Panc1 (cell line): ENCODE measurements at regions not wholly inside any gene's neighbourhood (a gene's known extent, or its start where the extent isn't known, plus 50 kb on each side); places are given as distances from the start of the nearest gene placed in this dataset.

ENCODE experiments used
- CTCF ChIP-seq: fragments of 450-650 bp; IDR thresholded peaks from 2 replicates; pipeline ENCODE4 v1.5.1; 2017; ENCODE audit warnings: mild to moderate bottlenecking
- POLR2AphosphoS5 ChIP-seq: IDR thresholded peaks from 2 replicates; pipeline ENCODE4 v1.6.1; 2012; ENCODE audit warnings: mild to moderate bottlenecking, low read depth, low read length, moderate library complexity
- TCF7L2 ChIP-seq: IDR thresholded peaks from 2 replicates; pipeline ENCODE4 v1.6.1; 2011; ENCODE audit warnings: mild to moderate bottlenecking, low read depth, low read length, inconsistent platforms
- TF ChIP-seq, protein P1 (sequence below), 2 experiments: IDR thresholded peaks; 2 replicates each; pipeline ENCODE4 v1.6.1; 2011 to 2012; ENCODE audit warnings: low read depth in 2 of 2, control low read depth in 1 of 2, low read length in 1 of 2, mild to moderate bottlenecking in 1 of 2, moderate library complexity in 1 of 2; ENCODE audit not compliant: insufficient read depth in 1 of 2

DNA sequence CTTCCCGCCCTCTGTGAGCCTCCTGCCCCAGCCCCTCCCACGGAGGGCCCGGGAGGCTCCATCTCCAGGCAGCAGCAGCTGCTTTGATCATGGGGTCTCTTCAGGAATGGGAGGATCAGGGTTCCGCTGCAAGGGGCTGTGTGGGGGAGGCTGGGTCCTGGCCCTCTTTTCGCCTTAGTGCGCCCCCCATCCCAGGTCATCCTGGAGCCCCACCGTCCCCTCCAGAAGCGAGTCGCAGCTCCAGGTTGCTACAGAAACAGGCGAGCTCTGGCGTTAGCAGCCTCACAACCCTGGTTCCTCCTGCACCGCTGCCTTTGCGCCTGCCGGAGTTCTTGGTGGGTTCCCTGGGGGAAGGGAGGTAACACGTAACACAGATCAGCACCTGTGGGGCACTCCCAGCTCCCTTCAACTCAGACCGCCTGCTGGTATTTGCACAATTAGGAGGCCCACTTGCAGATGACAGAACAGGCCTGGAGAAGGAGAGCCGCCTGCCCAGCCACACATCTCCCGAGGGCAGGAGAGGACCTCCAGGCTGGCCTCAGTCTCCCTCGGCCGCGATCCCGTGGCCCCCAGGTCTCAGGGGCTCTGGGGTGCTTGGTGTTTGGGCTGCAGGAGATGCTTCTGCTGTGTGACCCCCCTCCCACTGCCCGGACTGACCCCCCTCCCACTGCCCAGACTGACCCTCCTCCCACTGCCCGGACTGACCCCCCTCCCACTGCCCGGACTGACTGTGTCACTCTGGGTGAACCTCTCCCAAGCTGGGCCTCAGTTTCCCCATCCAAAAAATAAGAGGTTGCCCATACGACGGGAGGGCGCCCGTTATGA lies 64.2 kb upstream of the ADRA2C start:
- no peak for TF ChIP-seq CTCF
- TF ChIP-seq POLR2AphosphoS5 = no peak
- TF ChIP-seq TCF7L2 = no peak
- TF ChIP-seq, protein P1, sequence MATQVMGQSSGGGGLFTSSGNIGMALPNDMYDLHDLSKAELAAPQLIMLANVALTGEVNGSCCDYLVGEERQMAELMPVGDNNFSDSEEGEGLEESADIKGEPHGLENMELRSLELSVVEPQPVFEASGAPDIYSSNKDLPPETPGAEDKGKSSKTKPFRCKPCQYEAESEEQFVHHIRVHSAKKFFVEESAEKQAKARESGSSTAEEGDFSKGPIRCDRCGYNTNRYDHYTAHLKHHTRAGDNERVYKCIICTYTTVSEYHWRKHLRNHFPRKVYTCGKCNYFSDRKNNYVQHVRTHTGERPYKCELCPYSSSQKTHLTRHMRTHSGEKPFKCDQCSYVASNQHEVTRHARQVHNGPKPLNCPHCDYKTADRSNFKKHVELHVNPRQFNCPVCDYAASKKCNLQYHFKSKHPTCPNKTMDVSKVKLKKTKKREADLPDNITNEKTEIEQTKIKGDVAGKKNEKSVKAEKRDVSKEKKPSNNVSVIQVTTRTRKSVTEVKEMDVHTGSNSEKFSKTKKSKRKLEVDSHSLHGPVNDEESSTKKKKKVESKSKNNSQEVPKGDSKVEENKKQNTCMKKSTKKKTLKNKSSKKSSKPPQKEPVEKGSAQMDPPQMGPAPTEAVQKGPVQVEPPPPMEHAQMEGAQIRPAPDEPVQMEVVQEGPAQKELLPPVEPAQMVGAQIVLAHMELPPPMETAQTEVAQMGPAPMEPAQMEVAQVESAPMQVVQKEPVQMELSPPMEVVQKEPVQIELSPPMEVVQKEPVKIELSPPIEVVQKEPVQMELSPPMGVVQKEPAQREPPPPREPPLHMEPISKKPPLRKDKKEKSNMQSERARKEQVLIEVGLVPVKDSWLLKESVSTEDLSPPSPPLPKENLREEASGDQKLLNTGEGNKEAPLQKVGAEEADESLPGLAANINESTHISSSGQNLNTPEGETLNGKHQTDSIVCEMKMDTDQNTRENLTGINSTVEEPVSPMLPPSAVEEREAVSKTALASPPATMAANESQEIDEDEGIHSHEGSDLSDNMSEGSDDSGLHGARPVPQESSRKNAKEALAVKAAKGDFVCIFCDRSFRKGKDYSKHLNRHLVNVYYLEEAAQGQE (IDR thresholded peaks at IDR 0.05; ENCODE audit: insufficient read depth in 1 of 2, low read depth in 2 of 2, low read length in 1 of 2) = no peak
